Endothelial cell of umbilical vein (primary cell): ENCODE measurements at regions not wholly inside any gene's neighbourhood (a gene's known extent, or its start where the extent isn't known, plus 50 kb on each side); places are given as distances from the start of the nearest gene placed in this dataset.

ENCODE experiments used
- BruUV-seq: library from RNA; stranded (reverse); fragments of 400-500 nt; replicated peaks from 2 replicates; lab custom pipeline; 2021; lab: Mats Ljungman, UMichigan
- CTCF ChIA-PET: fragments of 300-600, 350-600 bp; sonication (Branson Sonifier 250); formaldehyde crosslinking; loops from one replicate; lab custom pipeline; 2021; ENCODE audit warnings: antibody characterized with exemption, inconsistent platforms; lab: Charles Lee
- POLR2A ChIA-PET: fragments of 300-600, 350-600 bp; sonication (Branson Sonifier 250); formaldehyde crosslinking; loops from one replicate; lab custom pipeline; 2021; ENCODE audit warnings: antibody characterized with exemption, inconsistent platforms; lab: Charles Lee
- DNase-seq: peaks from one replicate; pipeline ENCODE4 v3.0.0-alpha.2; 2011; ENCODE audit warnings: low read depth, low spot score
- FAIRE-seq: peaks from 2 replicates; lab custom pipeline; 2011; peaks lifted over from hg19 to GRCh38; lab: Jason Lieb, UNC
- H2AFZ ChIP-seq: 2 replicates; pipeline ENCODE4 v1.6.0; 2012; ENCODE audit warnings: low read depth, low read length, control low read depth, inconsistent platforms
- H3K27ac ChIP-seq: 2 replicates; pipeline ENCODE4 v1.5.1; 2011; ENCODE audit warnings: low read depth, mild to moderate bottlenecking, control low read depth, low read length, moderate library complexity; ENCODE audit not compliant: insufficient read depth
- H3K27me3 ChIP-seq, 2 experiments: 2 replicates each; pipeline versions ENCODE4 v1.6.0 to v1.6.1; 2011; ENCODE audit warnings: low read length in 2 of 2, mixed read lengths in 1 of 2; ENCODE audit not compliant: control insufficient read depth in 2 of 2, insufficient read depth in 2 of 2
- H3K36me3 ChIP-seq, 2 experiments: 2 replicates in 1 of 2; 3 replicates in 1 of 2; pipeline ENCODE4 v1.5.1; 2011; ENCODE audit warnings: low read length in 2 of 2, mild to moderate bottlenecking in 1 of 2, moderate library complexity in 1 of 2; ENCODE audit not compliant: control insufficient read depth in 2 of 2, insufficient read depth in 2 of 2; ENCODE audit errors: extremely low read depth in 1 of 2
- H3K4me1 ChIP-seq: 3 replicates; pipeline ENCODE4 v1.5.1; 2011; ENCODE audit warnings: mild to moderate bottlenecking, low read length; ENCODE audit not compliant: control insufficient read depth, insufficient read depth; ENCODE audit errors: extremely low read depth
- H3K4me2 ChIP-seq: 2 replicates; pipeline ENCODE4 v1.6.1; 2011; ENCODE audit warnings: low read length, control low read depth, mixed read lengths; ENCODE audit not compliant: insufficient read depth
- H3K4me3 ChIP-seq, 3 experiments: fragments of 200-600 bp in 1 of 3; sonication (generic), shearing (Covaris generic) in 1 of 3; replicated peaks in 1 of 3; 2 replicates each; pipeline ENCODE4 v1.5.1; 2011 to 2016; ENCODE audit warnings: control low read depth in 3 of 3, low read length in 3 of 3, mild to moderate bottlenecking in 2 of 3, inconsistent platforms in 1 of 3, low read depth in 1 of 3, moderate library complexity in 1 of 3; ENCODE audit not compliant: insufficient read depth in 1 of 3
- H3K79me2 ChIP-seq: 2 replicates; pipeline ENCODE4 v1.6.0; 2012; ENCODE audit warnings: low read length, inconsistent platforms; ENCODE audit not compliant: control insufficient read depth, insufficient read depth
- H3K9ac ChIP-seq: replicated peaks from 2 replicates; pipeline ENCODE3; 2011; ENCODE audit warnings: low read length, control low read depth; ENCODE audit not compliant: insufficient read depth; ENCODE audit errors: extremely low read depth
- H3K9me1 ChIP-seq: replicated peaks from 3 replicates; pipeline ENCODE4 v1.6.0; 2011; ENCODE audit warnings: mild to moderate bottlenecking, low read length; ENCODE audit not compliant: control insufficient read depth, insufficient read depth; ENCODE audit errors: extremely low read depth
- H3K9me3 ChIP-seq: replicated peaks from 2 replicates; pipeline ENCODE4 v1.5.1; 2012; ENCODE audit warnings: low read length, inconsistent platforms; ENCODE audit not compliant: control insufficient read depth, insufficient read depth
- H4K20me1 ChIP-seq: replicated peaks from 2 replicates; pipeline ENCODE3; 2011; ENCODE audit warnings: mild to moderate bottlenecking, low read length; ENCODE audit not compliant: control insufficient read depth, insufficient read depth; ENCODE audit errors: extremely low read depth
- EZH2 ChIP-seq: IDR thresholded peaks from 2 replicates; pipeline ENCODE4 v1.6.1; 2012; ENCODE audit warnings: borderline replicate concordance, low read depth, mild to moderate bottlenecking, moderate library complexity, low read length, inconsistent platforms; ENCODE audit not compliant: severe bottlenecking
- FOS ChIP-seq: IDR thresholded peaks from 2 replicates; pipeline ENCODE4 v1.6.1; 2011; ENCODE audit warnings: mild to moderate bottlenecking, low read length, moderate library complexity, borderline replicate concordance; ENCODE audit not compliant: insufficient read depth
- GATA2 ChIP-seq: IDR thresholded peaks from 2 replicates; pipeline ENCODE4 v1.7.0; 2011; ENCODE audit warnings: low read depth, mild to moderate bottlenecking, moderate library complexity, mixed read lengths, low read length; ENCODE audit not compliant: insufficient read length, insufficient read depth
- JUN ChIP-seq: IDR thresholded peaks from 2 replicates; pipeline ENCODE4 v1.6.1; 2011; ENCODE audit warnings: borderline replicate concordance, low read depth; ENCODE audit not compliant: insufficient read length, insufficient read depth
- MAX ChIP-seq: IDR thresholded peaks from 2 replicates; pipeline ENCODE4 v1.6.1; 2011; ENCODE audit not compliant: insufficient read depth, insufficient read length
- MYC ChIP-seq: IDR thresholded peaks from one replicate; pipeline ENCODE4 v1.6.1; 2011; ENCODE audit warnings: mild to moderate bottlenecking, low read depth, low read length
- POLR2A ChIP-seq: IDR thresholded peaks from 2 replicates; pipeline ENCODE4 v1.6.1; 2012; ENCODE audit warnings: low read depth, mild to moderate bottlenecking, control low read depth, low read length
- POLR2AphosphoS5 ChIP-seq: IDR thresholded peaks from 2 replicates; pipeline ENCODE4 v1.6.1; 2012; ENCODE audit warnings: low read depth, mild to moderate bottlenecking, control low read depth, low read length, moderate library complexity; ENCODE audit not compliant: insufficient read depth
- dilution Hi-C: fragments of 300-500 bp; cut with MboI; formaldehyde crosslinking; loops from one replicate; pipeline ENCODE4 v1.15.0; 2019; ENCODE audit warnings: low sequenced_read_pairs; ENCODE audit not compliant: extremely low pct_ligation_motif_present
- intact Hi-C: fragments of 100-400 bp; cut with micrococcal nuclease; formaldehyde crosslinking; loops from one replicate; pipeline ENCODE4 v1.10.0; 2022
- TF ChIP-seq, protein P1 (sequence below), 2 donors: IDR thresholded peaks; 1 replicate in 1 of 2; 2 replicates in 1 of 2; pipeline ENCODE4 v1.5.1; 2011; ENCODE audit warnings: low read length in 2 of 2, mild to moderate bottlenecking in 2 of 2, moderate library complexity in 2 of 2, control low read depth in 1 of 2, inconsistent platforms in 1 of 2, low read depth in 1 of 2; ENCODE audit not compliant: insufficient read depth in 1 of 2; ENCODE audit errors: extremely low read depth in 1 of 2

DNA sequence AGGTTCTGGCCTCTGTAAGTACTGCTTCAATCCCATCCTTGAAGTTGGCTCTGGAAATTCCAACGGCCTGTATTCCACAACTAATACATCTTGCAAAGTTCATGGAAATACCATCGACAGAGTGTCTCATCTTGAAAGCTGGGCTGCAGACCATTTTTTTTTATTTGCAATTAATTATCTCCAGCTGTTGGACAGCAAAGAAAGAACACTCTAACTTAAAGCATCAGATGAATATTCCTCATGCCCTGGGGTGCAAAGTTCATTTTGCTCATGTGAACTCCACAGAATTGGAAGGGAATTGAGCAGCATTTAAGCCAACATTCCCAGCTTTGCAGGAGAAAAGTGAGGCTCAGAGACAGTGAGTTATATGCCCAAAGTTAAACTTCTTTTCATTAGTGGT is 96.5 kb upstream of the PIEZO2 start:
- no peak overlapping the region for H3K9ac ChIP-seq
- dilution Hi-C loops (no loop called here), intact Hi-C loops (no loop called here)
- DNase-seq (no peak), FAIRE-seq (no peak)
- H3K27me3 ChIP-seq, result no peaks in the 10 kb centered on the region
- TF ChIP-seq MYC (no peak), GATA2 (no peak), EZH2 (no peak), POLR2AphosphoS5 (no peak), POLR2A (no peak), JUN (no peak), MAX (no peak), FOS (no peak)
- TF ChIP-seq, protein P1, sequence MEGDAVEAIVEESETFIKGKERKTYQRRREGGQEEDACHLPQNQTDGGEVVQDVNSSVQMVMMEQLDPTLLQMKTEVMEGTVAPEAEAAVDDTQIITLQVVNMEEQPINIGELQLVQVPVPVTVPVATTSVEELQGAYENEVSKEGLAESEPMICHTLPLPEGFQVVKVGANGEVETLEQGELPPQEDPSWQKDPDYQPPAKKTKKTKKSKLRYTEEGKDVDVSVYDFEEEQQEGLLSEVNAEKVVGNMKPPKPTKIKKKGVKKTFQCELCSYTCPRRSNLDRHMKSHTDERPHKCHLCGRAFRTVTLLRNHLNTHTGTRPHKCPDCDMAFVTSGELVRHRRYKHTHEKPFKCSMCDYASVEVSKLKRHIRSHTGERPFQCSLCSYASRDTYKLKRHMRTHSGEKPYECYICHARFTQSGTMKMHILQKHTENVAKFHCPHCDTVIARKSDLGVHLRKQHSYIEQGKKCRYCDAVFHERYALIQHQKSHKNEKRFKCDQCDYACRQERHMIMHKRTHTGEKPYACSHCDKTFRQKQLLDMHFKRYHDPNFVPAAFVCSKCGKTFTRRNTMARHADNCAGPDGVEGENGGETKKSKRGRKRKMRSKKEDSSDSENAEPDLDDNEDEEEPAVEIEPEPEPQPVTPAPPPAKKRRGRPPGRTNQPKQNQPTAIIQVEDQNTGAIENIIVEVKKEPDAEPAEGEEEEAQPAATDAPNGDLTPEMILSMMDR (IDR thresholded peaks at IDR 0.05; ENCODE audit: extremely low read depth in 1 of 2, insufficient read depth in 1 of 2, low read depth in 1 of 2, low read length in 2 of 2), result no peak
- H3K4me3 ChIP-seq, result no peak overlapping the region
- no peaks in the 10 kb centered on the region for H4K20me1 ChIP-seq
- H2AFZ ChIP-seq, result no peak overlapping the region
- H3K36me3 ChIP-seq, result no peaks in the 10 kb centered on the region
- H3K27ac ChIP-seq, result no peak overlapping the region
- no peaks in the 10 kb centered on the region for H3K9me3 ChIP-seq
- H3K4me1 ChIP-seq, result no peaks in the 10 kb centered on the region
- no peak overlapping the region for H3K4me2 ChIP-seq
- no peaks in the 10 kb centered on the region for H3K79me2 ChIP-seq
- ChIA-PET POLR2A (no interaction called here), CTCF (no interaction called here)
- H3K9me1 ChIP-seq, result no peaks in the 10 kb centered on the region
- no TSS peak for BruUV-seq
